ENCODE measurements at regions not wholly inside any gene's neighbourhood (a gene's known extent, or its start where the extent isn't known, plus 50 kb on each side); places are given as distances from the start of the nearest gene placed in this dataset.

DNA sequence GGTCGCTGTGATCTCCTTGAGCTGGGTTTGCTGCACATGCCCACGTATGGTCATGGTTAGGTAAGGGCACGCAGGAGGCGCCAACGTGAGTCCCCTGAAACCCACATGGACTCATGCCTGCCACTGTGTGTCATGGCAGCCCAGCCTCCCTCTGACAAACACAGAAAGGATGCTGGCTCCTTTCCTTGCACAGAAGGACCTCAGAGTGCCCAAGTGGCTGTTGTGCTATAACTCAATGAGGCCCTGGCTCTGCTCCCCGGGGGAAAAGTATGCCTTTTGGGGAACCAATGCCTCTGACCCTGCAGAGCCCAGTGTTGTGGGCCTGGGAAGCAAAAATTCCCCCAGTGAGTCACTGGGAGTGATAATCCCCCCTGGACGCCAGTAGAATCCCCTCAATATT is 233.9 kb downstream of the VAPA start:
- TF ChIP-seq EZH2 (IDR thresholded peaks at IDR 0.05) = no peak
- TF ChIP-seq POLR2AphosphoS5 (IDR thresholded peaks at IDR 0.05; ENCODE audit: low read depth, low read length) = no peak
- no peak for TF ChIP-seq SP1 (IDR thresholded peaks at IDR 0.05; ENCODE audit: low read depth)
- no peak for TF ChIP-seq ZFX (IDR thresholded peaks at IDR 0.05)
- TF ChIP-seq EZH2phosphoT487 (IDR thresholded peaks at IDR 0.05; ENCODE audit: borderline replicate concordance) = no peak
- no peak for TF ChIP-seq POLR2A (IDR thresholded peaks at IDR 0.05; ENCODE audit: borderline replicate concordance, extremely low read depth, insufficient read depth, insufficient read length)
- TF ChIP-seq FOSL1 (IDR thresholded peaks at IDR 0.05; ENCODE audit: low read depth) = no peak
- TF ChIP-seq ZNF274 (IDR thresholded peaks at IDR 0.05; ENCODE audit: low read depth, low read length) = no peak
- TF ChIP-seq, protein P1, sequence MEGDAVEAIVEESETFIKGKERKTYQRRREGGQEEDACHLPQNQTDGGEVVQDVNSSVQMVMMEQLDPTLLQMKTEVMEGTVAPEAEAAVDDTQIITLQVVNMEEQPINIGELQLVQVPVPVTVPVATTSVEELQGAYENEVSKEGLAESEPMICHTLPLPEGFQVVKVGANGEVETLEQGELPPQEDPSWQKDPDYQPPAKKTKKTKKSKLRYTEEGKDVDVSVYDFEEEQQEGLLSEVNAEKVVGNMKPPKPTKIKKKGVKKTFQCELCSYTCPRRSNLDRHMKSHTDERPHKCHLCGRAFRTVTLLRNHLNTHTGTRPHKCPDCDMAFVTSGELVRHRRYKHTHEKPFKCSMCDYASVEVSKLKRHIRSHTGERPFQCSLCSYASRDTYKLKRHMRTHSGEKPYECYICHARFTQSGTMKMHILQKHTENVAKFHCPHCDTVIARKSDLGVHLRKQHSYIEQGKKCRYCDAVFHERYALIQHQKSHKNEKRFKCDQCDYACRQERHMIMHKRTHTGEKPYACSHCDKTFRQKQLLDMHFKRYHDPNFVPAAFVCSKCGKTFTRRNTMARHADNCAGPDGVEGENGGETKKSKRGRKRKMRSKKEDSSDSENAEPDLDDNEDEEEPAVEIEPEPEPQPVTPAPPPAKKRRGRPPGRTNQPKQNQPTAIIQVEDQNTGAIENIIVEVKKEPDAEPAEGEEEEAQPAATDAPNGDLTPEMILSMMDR (IDR thresholded peaks at IDR 0.05 in 2 of 3, conservative IDR thresholded peaks at IDR 0.05 in 1 of 3; ENCODE audit: borderline replicate concordance in 1 of 3, insufficient read depth in 1 of 3, low read depth in 2 of 3, low read length in 2 of 3) = no peak

All from HCT116 (cell line).